ENCODE measurements at regions not wholly inside any gene's neighbourhood (a gene's known extent, or its start where the extent isn't known, plus 50 kb on each side); places are given as distances from the start of the nearest gene placed in this dataset.

- TF ChIP-seq CEBPB (IDR thresholded peaks at IDR 0.05; ENCODE audit: low read depth) (no peak), CTCF (IDR thresholded peaks at IDR 0.05 in 2 of 3, conservative IDR thresholded peaks at IDR 0.05 in 1 of 3; ENCODE audit: borderline replicate concordance in 1 of 3, insufficient read depth in 1 of 3, low read depth in 2 of 3, low read length in 2 of 3) (no peak), ZBTB33 (IDR thresholded peaks at IDR 0.05; ENCODE audit: extremely low read depth, insufficient replicate concordance, low read length) (no peak), SP1 (IDR thresholded peaks at IDR 0.05; ENCODE audit: low read depth) (no peak), POLR2AphosphoS5 (IDR thresholded peaks at IDR 0.05; ENCODE audit: low read depth, low read length) (no peak), SIN3A (IDR thresholded peaks at IDR 0.05; ENCODE audit: low read depth) (no peak), EZH2 (IDR thresholded peaks at IDR 0.05) (no peak), POLR2A (IDR thresholded peaks at IDR 0.05; ENCODE audit: borderline replicate concordance, extremely low read depth, insufficient read depth, insufficient read length) (no peak)
Measured at GRCh38 chr4:173910891-173911290, 372.6 kb downstream of the FBXO8 start.
